H1 (cell line): ENCODE measurements at regions not wholly inside any gene's neighbourhood (a gene's known extent, or its start where the extent isn't known, plus 50 kb on each side); places are given as distances from the start of the nearest gene placed in this dataset.

Experiments
- CTCF ChIA-PET: fragments of 300-600 bp; sonication (Branson Sonifier 250); formaldehyde crosslinking; loops from one replicate; lab custom pipeline; 2021; ENCODE audit not compliant: partially characterized antibody; lab: Charles Lee
- POLR2A ChIA-PET: fragments of 300-600 bp; sonication (Branson Sonifier 250); formaldehyde crosslinking; loops from one replicate; lab custom pipeline; 2021; ENCODE audit warnings: inconsistent platforms; ENCODE audit not compliant: partially characterized antibody; lab: Charles Lee
- DNase-seq, 2 experiments: peaks; one replicate each; pipeline versions ENCODE4 v3.0.0 to v3.0.0-alpha.2; 2010 to 2022; ENCODE audit warnings: low spot score in 2 of 2, low read depth in 1 of 2, mixed read lengths in 1 of 2
- FAIRE-seq: peaks from 2 replicates; lab custom pipeline; 2011; peaks lifted over from hg19 to GRCh38; lab: Jason Lieb, UNC
- H2AFZ ChIP-seq: 2 replicates; pipeline ENCODE4 v1.8.1; 2012; ENCODE audit warnings: low read length, inconsistent platforms
- H2AK5ac ChIP-seq: 2 replicates; pipeline ENCODE4 v1.6.1; 2013; ENCODE audit warnings: low read depth, low read length
- H2BK120ac ChIP-seq: replicated peaks from 2 replicates; pipeline ENCODE3; 2013; ENCODE audit warnings: low read depth, low read length, inconsistent platforms
- H2BK12ac ChIP-seq: 2 replicates; pipeline ENCODE4 v1.6.1; 2013; ENCODE audit warnings: low read depth, low read length
- H2BK15ac ChIP-seq: 2 replicates; pipeline ENCODE4 v1.6.1; 2013; ENCODE audit warnings: low read length
- H2BK20ac ChIP-seq: 2 replicates; pipeline ENCODE4 v1.6.1; 2013; ENCODE audit warnings: low read length
- H2BK5ac ChIP-seq: 2 replicates; pipeline ENCODE4 v1.6.1; 2013; ENCODE audit warnings: low read depth, low read length
- H3K14ac ChIP-seq: 2 replicates; pipeline ENCODE4 v1.6.1; 2013; ENCODE audit warnings: inconsistent platforms; ENCODE audit not compliant: insufficient read length
- H3K18ac ChIP-seq: 2 replicates; pipeline ENCODE4 v1.6.1; 2013; ENCODE audit warnings: low read length; ENCODE audit errors: extremely low read depth
- H3K23ac ChIP-seq: 2 replicates; pipeline ENCODE4 v1.6.1; 2013; ENCODE audit warnings: inconsistent platforms; ENCODE audit not compliant: insufficient read length
- H3K23me2 ChIP-seq: 2 replicates; pipeline ENCODE4 v1.6.1; 2013; ENCODE audit warnings: low read depth, low read length
- H3K27ac ChIP-seq: 2 replicates; pipeline ENCODE4 v1.6.1; 2011; ENCODE audit warnings: low read depth, low read length, inconsistent platforms
- H3K27me3 ChIP-seq, 4 experiments: replicated peaks in 1 of 4; 1 replicate in 1 of 4; 2 replicates in 3 of 4; pipeline versions ENCODE4 v1.6.1 to v1.8.1; 2011 to 2013; ENCODE audit warnings: low read length in 3 of 4, mild to moderate bottlenecking in 3 of 4, inconsistent platforms in 2 of 4, mixed read lengths in 2 of 4, moderate library complexity in 1 of 4; ENCODE audit not compliant: control insufficient read depth in 3 of 4, insufficient read depth in 3 of 4; ENCODE audit errors: extremely low read depth in 1 of 4
- H3K36me3 ChIP-seq, 4 experiments: 2 replicates each; pipeline versions ENCODE4 v1.6.1 to v1.8.1; 2011 to 2013; ENCODE audit warnings: mild to moderate bottlenecking in 4 of 4, low read length in 3 of 4, moderate library complexity in 2 of 4, control low read depth in 1 of 4, inconsistent platforms in 1 of 4; ENCODE audit not compliant: insufficient read depth in 4 of 4, control insufficient read depth in 2 of 4
- H3K4ac ChIP-seq: replicated peaks from 2 replicates; pipeline ENCODE3; 2013; ENCODE audit warnings: low read length, low read depth, mixed read lengths, inconsistent platforms; ENCODE audit not compliant: insufficient read length
- H3K4me1 ChIP-seq, 4 experiments: replicated peaks in 1 of 4; 1 replicate in 1 of 4; 2 replicates in 3 of 4; pipeline versions ENCODE4 v1.6.1 to v1.8.1; 2011 to 2013; ENCODE audit warnings: low read length in 3 of 4, inconsistent platforms in 2 of 4, mixed read lengths in 1 of 4; ENCODE audit not compliant: insufficient read depth in 4 of 4, control insufficient read depth in 3 of 4
- H3K4me2 ChIP-seq, 2 experiments: 2 replicates each; pipeline versions ENCODE4 v1.6.1 to v1.8.1; 2011 to 2013; ENCODE audit warnings: low read depth in 2 of 2, low read length in 2 of 2, control low read depth in 1 of 2, inconsistent platforms in 1 of 2, mild to moderate bottlenecking in 1 of 2; ENCODE audit not compliant: insufficient read depth in 1 of 2
- H3K4me3 ChIP-seq, 4 experiments: fragments of 200-600, 300-600 bp in 1 of 4; sonication (generic), shearing (Covaris generic), sonication (Bioruptor Twin) in 1 of 4; 2 replicates each; pipeline versions ENCODE4 v1.5.1 to v1.8.1; 2011 to 2016; ENCODE audit warnings: low read length in 4 of 4, low read depth in 3 of 4, control low read depth in 2 of 4, inconsistent platforms in 2 of 4, mild to moderate bottlenecking in 2 of 4, mixed read lengths in 1 of 4, moderate library complexity in 1 of 4; ENCODE audit not compliant: insufficient read depth in 2 of 4; ENCODE audit errors: extremely low read depth in 1 of 4
- H3K56ac ChIP-seq: replicated peaks from 2 replicates; pipeline ENCODE3; 2013; ENCODE audit warnings: low read depth, mild to moderate bottlenecking, mixed read lengths, low read length, inconsistent platforms; ENCODE audit not compliant: insufficient read length
- H3K79me1 ChIP-seq: 2 replicates; pipeline ENCODE4 v1.6.1; 2013; ENCODE audit warnings: low read depth, low read length, control low read depth
- H3K79me2 ChIP-seq, 2 experiments: 2 replicates each; pipeline versions ENCODE4 v1.6.1 to v1.8.1; 2012 to 2013; ENCODE audit warnings: low read length in 2 of 2, mild to moderate bottlenecking in 2 of 2, inconsistent platforms in 1 of 2; ENCODE audit not compliant: insufficient read depth in 2 of 2, control insufficient read depth in 1 of 2
- H3K9ac ChIP-seq, 4 experiments: replicated peaks in 1 of 4; 1 replicate in 1 of 4; 2 replicates in 3 of 4; pipeline versions ENCODE4 v1.6.1 to v1.8.1; 2011 to 2013; ENCODE audit warnings: low read depth in 3 of 4, low read length in 3 of 4, control low read depth in 2 of 4, mild to moderate bottlenecking in 2 of 4, moderate library complexity in 2 of 4, inconsistent platforms in 1 of 4; ENCODE audit errors: extremely low read depth in 1 of 4
- H3K9me3 ChIP-seq, 2 experiments: 2 replicates each; pipeline versions ENCODE4 v1.6.1 to v1.8.1; 2012 to 2013; ENCODE audit warnings: mild to moderate bottlenecking in 2 of 2, moderate library complexity in 2 of 2, control low read depth in 1 of 2, inconsistent platforms in 1 of 2, low read depth in 1 of 2, low read length in 1 of 2, mixed read lengths in 1 of 2; ENCODE audit not compliant: insufficient read depth in 2 of 2
- H4K20me1 ChIP-seq, 2 experiments: replicated peaks in 1 of 2; 2 replicates each; pipeline versions ENCODE3 to v1.8.1; 2011 to 2013; ENCODE audit warnings: inconsistent platforms in 2 of 2, low read length in 2 of 2, mild to moderate bottlenecking in 1 of 2; ENCODE audit not compliant: insufficient read depth in 2 of 2, control insufficient read depth in 1 of 2
- H4K5ac ChIP-seq: 2 replicates; pipeline ENCODE4 v1.6.1; 2013; ENCODE audit warnings: low read length, low read depth, mixed read lengths, inconsistent platforms; ENCODE audit not compliant: insufficient read length
- H4K8ac ChIP-seq: 2 replicates; pipeline ENCODE4 v1.8.0; 2013; ENCODE audit warnings: mild to moderate bottlenecking, moderate library complexity, low read length, inconsistent platforms; ENCODE audit not compliant: insufficient read depth; ENCODE audit errors: extremely low read depth
- H4K91ac ChIP-seq: replicated peaks from 2 replicates; pipeline ENCODE3; 2013; ENCODE audit warnings: low read length, mixed read lengths, inconsistent platforms; ENCODE audit not compliant: insufficient read length
- KDM1A ChIP-seq: fragments of 200-600, 300-600 bp; sonication (generic); IDR thresholded peaks from 2 replicates; pipeline ENCODE4 v1.7.1; 2016; ENCODE audit warnings: mild to moderate bottlenecking, low read length, borderline replicate concordance
- WGBS, 2 experiments: shearing (Covaris generic) in 1 of 2; methylation state at CpG; one replicate each; pipeline versions ENCODE4 v1.1.6 to v1.1.7; 2013 to 2015; ENCODE audit warnings: low lambda C conversion rate in 2 of 2, mixed read lengths in 2 of 2, inconsistent platforms in 1 of 2, low coverage in 1 of 2, missing lambda C conversion rate in 1 of 2; ENCODE audit not compliant: insufficient replicate concordance in 2 of 2, insufficient coverage in 1 of 2, insufficient read length in 1 of 2; ENCODE audit errors: extremely low coverage in 1 of 2, missing lambda C conversion rate in 1 of 2; 5-methylcytosine and 5-hydroxymethylcytosine counted together

GRCh38 chr6:4664117-4664626 is 112.0 kb upstream of the CDYL start:
- Histone ChIP-seq H3K36me3 (no peaks in the 10 kb centered on the region), H3K4me1 (peaks cover 0 to 12% (median 2%) of the 10 kb centered on the region in 4 experiments; a peak in 2 of 7 replicates), H3K14ac (no peak overlapping the region), H4K20me1 (no peaks in the 10 kb centered on the region), H3K79me2 (no peaks in the 10 kb centered on the region), H2BK5ac (no peak overlapping the region), H3K56ac (no peak overlapping the region), H2BK15ac (0 out of 2 replicates have a peak overlapping the region, but pooled peaks have one; percentile 8), H3K79me1 (no peaks in the 10 kb centered on the region), H4K5ac (no peak overlapping the region), H2BK20ac (0 out of 2 replicates have a peak overlapping the region, but pooled peaks have one; percentile 48), H4K8ac (no peak overlapping the region), H3K4ac (no peak overlapping the region), H3K23me2 (no peaks in the 10 kb centered on the region), H2AFZ (no peak overlapping the region), H3K4me3 (no peak overlapping the region), H3K4me2 (no peak overlapping the region), H4K91ac (peak overlapping the region; percentile 3), H3K27me3 (no peaks in the 10 kb centered on the region), H3K9ac (no peak overlapping the region), H2AK5ac (no peak overlapping the region), H3K23ac (no peak overlapping the region), H3K18ac (no peak overlapping the region), H2BK120ac (no peak overlapping the region), H3K9me3 (no peaks in the 10 kb centered on the region), H2BK12ac (0 out of 2 replicates have a peak overlapping the region, but pooled peaks have one; percentile 27), H3K27ac (no peak overlapping the region)
- CTCF ChIA-PET: interaction anchor here (0.9 to 2.3 kb wide), 3 partner anchors 9 to 294 kb away, joined by 3 to 7 read pairs (median 3); no protein-coding TSS in a partner anchor
- POLR2A ChIA-PET: no interaction called here
- TF ChIP-seq KDM1A: no peak
- peak in 1 of 2 experiments; percentile 10 for DNase-seq
- WGBS, 2 experiments: 92% methylated on average over 7 of the region's 7 CpGs; no CpG with 5 or more reads in 1 of the 2 experiments
- FAIRE-seq: no peak
